ENCODE measurements at regions not wholly inside any gene's neighbourhood (a gene's known extent, or its start where the extent isn't known, plus 50 kb on each side); places are given as distances from the start of the nearest gene placed in this dataset.
"Not testable (repeated sequence)": the region's sequence is repeated elsewhere in the genome, so short reads cannot be mapped to it uniquely, and the experiment has no call there.

DNA sequence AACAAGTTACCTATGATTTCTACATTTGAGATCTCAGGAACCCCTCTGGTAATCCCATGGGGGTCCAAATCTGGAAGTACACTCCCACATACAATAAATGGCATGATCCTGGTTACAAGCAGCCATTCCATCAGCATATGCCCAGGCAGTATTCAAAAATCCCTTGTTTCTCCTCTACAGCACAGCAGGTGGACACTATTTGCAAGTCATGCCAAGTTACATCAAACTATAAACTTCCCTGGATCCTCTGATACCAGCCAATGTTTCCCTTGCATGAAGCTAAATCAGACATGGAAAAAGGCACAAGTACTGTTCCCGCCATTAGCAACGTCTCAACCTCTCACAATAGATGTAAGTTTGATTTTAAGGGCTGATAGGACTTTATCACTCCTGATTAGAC lies 134.5 kb upstream of the PRSS16 start:
- no peak for DNase-seq

DNA sequence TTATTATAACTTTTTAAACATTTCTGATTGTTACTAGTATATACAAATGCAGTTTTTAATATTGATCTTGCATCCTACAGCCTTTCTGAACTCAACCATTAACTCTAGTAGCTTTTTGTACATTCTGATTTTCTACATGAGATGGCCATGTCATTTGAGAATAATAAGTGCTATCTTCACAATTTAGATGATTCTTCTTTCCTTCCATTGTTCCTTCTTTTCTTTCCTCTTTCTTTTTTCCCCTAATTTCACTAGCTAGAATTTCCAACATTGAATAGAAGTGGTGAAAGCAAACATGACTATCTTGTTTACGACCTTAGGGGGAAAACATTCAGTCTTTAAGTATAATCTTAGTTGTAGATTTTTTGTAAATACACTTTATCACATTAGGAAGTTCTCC lies 128.2 kb upstream of the PRSS16 start:
- no peak for DNase-seq

DNA sequence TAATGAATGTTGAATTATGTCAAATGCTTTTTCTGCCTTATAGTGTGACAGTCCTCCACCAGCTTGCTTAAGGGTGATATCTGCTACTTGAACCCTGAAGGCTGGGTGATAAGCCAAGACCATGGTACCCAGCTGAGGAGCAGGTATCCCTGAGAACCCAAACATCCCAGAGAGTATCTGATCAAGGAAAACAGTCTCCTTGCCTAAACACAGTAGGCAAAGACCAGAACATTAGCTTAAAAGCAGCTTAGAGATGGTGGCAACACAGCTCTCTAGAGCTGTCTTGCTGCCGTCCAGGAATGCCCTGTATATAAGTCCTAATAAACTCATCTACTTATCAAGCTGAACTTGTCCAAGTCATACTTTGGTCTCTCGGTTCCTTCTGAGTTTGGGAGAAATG lies 127.7 kb upstream of the PRSS16 start:
- DNase-seq = no peak

DNA sequence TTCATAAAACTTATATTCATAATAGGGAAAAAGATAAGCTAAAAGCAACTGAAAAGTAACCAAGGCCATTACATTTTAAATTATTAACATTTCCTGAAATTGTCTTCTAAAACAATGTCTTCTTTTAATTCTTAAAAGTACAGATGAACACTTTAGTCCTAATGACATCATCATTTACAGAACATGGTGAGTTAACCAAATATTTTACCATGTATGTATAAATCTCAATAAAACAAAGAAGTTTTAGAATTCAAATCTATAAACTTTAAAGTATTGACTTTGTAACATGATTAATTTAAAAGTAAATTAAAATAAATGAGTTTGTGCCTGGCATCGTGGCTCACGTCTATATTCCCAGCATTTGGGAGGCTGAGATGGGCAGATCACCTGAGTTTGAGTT lies 125.9 kb upstream of the PRSS16 start:
- no peak for DNase-seq

DNA sequence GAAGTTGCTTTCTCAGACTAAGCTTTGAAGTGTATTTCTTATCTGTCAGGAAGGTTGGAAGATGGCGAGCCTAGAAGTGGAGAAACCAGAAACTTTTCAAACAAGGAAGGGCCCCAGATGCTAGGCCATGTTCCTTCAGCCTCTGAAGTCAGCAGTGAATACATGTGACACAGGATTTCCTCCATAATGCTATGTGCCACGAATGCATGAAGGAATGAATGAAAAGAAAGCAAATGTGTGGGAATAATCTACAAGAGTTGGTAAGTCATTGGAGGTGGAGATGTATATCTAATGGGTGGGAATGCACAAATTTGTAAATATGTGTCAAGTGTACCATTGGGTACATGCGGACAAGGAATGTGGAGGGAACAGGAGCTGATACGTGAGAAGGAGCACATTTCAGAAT lies 123.2 kb upstream of the PRSS16 start:
- no peak for DNase-seq

DNA sequence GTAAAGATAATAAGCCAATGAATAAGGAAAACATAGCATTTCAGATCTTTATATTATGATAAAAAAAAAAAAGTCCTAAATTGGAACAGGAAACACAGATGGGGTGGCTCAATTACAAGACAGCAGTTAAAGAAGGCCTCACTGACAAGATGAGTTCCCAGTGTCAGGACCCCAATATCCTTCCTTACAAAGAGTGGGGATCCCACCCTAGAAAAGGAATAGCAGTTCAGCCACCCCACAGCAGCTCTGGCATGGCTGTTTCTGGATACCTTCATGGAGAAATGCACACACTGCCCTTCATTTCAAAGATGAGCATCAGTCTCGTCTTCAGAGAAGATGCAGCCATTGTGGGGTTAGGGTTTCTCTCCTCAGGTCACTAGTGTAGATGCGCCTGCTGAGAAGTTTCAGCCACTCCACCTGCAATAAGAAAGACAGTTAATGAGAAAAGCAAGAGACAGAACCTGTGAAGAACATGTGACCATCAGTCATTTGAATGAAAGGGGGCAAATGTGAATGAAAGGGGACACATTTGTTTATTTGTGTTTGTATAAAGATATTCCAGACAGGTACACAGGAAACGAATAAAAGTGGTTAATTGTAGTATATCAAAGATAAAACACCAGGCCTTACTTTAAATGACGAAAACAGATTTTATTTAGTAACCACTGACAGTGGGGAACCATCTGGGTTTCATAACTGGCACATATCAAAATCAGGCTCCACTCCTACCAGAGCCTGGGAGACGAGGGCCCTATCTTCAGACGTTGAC lies 121.3 kb upstream of the PRSS16 start:
- no peak for DNase-seq

DNA sequence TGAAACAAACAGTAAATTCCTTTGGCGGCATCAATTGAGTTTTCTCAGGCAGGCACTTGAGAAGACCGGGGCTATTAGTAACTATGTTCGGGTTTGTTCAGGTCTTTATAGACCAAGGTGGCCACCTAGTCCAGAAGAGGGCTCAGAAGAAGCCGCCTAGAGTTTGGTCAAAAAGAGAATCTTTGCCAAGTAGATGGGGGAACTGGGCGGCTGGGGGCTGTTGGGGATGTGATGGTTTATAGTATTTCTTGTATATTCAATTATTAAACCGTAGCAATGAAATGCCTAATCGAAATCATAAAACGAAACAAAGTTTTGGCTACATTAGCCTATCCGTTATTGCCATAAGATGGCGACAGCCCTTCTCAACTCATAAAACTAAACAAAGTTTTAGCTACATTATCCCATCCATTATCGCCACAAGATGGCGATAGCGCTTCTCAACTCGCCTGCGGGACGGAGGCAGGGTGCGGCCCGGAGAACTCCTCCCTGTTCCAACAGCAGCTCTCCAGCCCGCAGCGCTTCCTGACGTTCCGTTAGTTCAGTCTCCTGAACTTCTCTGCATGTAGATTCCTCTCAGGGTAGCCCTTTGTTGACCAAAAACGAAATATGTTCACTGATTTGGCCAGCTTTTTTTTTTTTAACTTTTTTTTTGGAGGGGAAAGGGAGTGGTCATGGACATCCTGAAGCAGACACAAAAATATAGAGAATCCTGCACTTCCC lies 120.5 kb upstream of the PRSS16 start:
- DNase-seq = peak; percentile 75

DNA sequence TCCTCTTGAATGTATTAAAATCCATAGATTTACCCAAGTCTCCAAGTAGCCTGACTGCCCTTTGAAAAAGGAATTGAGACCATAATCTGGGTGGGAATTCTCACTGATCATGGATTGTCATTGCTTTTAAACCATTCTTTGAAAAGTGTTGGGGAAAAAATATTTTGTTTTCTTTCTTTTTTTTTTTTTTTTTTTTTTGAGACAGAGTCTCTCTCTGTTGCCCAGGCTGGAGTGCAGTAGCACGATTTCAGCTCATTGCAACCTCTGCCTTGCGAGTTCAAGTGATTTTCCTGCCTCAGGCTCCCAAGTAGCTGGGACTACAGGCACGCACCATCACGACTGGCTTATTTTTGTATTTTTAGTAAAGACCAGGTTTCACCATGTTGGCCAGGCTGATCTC lies 119.6 kb upstream of the PRSS16 start:
- DNase-seq = not testable (repeated sequence)

DNA sequence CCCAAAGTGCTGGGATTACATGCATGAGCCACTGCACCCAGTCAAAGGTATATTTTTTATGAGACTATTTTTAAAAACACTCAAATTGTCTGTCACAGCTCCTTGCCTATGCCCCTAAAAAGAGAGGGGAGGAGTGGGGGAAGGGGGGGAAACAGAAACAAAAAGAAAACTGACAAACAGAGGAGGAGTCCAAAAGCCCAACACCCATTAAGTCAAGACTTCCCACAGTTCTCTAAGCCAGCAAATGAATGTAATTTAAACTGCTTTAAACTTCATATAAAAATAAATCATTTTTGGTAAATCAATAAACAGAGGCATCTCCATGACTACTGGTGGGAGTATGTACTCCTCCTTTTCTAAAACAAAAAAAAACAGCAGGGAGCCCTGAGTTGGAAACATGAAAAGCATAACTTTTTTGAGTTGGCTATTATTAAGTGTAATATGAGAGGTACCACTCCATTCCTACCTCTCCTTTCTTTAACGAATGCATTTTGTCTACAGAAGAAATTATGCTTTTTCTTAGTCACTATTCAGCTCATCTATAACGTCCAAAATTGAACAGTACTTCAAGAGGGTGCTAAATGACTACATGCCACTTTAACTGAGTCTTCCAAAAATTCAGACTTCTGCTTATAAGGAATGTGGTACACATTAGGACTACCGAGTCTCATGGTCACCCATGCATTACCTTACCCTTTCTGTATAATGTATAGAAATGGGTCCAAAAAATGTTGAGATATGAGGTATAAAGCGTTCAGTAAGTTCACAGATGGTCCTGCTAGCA lies 119.0 kb upstream of the PRSS16 start:
- DNase-seq = no peak

DNA sequence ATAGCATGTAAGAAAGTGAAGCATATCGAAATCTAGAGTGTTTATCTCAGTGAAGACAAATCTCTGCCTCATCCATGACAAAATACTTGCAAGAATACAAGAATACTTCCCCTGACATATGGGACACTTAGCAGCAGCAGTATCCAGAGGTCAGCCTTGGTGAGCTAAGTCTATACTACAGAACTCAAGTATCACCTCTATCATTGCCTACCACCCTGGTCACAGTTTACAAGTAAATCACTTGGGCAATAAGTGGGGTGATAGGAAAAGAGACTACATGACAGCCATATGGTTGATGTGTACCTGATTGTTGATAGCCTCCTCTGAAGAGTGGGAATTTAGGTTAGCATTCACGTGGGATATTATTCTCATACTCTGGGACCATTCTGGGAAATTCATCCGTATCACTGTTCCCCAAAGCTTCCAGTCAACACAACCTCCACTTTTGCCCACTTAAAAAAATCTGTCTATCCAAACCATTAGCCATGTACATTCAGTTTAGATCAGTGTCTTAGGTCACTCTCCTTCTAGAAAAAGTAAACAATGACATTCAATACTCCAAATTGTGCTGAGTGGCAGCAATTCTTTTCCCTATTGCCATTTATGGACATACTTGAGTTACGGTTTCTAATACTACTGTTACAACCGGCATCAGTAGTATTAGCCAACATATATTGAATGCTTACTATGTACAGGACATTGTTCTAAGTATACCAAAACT lies 118.2 kb upstream of the PRSS16 start:
- no peak for DNase-seq

DNA sequence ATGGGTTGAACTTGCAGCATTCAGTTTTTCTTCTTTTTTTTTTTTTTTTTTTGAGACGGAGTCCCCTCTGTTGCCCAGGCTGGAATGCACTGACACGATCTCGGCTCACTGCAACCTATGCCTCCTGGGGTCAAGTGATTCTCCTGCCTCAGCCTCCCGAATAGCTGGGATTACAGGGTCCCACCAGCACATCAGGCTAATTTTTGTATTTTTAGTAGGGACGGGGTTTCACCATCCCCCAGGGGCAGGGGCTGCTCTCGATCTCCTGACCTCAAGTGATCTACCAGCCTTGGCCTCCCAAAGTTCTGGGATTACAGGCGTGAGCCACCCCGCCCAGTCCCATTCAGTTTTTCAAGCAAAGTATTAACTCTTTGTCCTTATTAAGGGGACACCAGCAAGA lies 117.6 kb upstream of the PRSS16 start:
- DNase-seq = no peak

DNA sequence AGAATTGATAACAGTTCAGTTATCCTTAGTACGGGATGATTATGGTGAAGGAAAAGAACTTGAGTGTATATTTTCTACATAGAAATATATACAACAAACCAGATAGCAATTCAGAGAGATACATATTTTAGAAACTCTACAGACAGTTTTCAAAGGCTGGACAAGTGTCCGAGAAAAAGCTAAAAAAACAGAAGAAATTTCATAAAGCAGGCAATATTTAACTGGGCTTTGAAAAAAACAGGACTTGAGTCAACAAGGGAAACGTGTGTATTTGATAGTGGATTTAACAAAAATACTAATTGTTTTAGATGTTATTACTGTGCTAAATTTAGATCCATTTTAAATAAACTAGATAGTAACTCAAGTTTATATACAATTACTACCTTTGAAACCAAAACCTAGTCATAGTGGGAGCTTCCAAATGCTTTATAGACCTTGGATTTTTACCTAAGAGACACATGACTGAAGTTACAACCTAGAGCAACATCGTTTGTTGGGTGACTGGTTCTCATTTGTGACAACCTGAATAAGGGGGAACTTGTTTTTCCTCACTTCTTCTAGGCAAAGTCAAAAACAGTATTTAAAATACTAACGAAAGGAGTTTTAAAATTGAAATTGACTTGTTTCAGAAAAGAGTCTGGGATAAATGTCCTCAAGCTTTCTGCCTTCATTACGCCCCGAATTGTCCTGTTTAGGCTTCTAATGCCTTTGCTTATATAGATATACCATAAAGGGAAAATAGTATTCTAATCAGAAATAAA lies 116.7 kb upstream of the PRSS16 start:
- DNase-seq = no peak

DNA sequence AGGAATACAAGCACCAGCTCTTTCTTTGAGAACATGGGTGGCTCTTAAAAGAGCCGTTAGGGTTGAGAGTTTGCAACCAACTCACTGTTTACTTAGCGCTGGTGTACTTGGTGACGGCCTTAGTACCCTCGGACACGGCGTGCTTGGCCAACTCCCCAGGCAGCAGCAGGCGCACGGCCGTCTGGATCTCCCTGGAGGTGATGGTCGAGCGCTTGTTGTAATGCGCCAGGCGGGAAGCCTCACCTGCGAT lies 115.3 kb upstream of the PRSS16 start:
- not testable (repeated sequence) for DNase-seq

DNA sequence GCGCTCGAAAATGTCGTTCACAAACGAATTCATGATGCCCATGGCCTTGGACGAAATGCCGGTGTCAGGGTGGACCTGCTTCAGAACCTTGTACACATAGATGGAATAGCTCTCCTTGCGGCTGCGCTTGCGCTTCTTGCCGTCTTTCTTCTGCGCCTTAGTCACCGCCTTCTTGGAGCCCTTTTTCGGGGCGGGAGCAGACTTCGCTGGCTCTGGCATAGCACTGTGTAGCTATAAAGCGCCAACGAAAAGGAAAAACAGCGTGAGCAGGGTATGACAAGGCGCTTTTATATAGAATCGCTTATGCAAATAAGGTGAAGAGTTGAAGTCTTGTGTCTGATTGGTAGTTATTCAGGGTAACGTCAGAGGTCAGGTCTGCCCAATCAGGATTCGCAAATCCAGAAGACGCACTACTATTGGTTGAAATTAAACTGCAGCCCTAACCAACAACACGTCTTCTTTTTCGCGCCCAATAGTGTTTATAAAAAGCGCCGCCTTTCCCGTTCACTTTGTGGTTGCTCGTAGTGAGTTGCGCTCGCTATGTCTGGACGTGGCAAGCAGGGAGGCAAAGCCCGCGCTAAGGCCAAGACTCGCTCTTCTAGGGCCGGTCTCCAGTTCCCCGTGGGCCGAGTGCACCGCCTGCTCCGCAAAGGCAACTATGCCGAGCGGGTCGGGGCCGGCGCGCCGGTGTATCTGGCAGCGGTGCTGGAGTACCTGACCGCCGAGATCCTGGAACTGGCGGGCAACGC lies 114.8 kb upstream of the PRSS16 start:
- peak; percentile 77 for DNase-seq

DNA sequence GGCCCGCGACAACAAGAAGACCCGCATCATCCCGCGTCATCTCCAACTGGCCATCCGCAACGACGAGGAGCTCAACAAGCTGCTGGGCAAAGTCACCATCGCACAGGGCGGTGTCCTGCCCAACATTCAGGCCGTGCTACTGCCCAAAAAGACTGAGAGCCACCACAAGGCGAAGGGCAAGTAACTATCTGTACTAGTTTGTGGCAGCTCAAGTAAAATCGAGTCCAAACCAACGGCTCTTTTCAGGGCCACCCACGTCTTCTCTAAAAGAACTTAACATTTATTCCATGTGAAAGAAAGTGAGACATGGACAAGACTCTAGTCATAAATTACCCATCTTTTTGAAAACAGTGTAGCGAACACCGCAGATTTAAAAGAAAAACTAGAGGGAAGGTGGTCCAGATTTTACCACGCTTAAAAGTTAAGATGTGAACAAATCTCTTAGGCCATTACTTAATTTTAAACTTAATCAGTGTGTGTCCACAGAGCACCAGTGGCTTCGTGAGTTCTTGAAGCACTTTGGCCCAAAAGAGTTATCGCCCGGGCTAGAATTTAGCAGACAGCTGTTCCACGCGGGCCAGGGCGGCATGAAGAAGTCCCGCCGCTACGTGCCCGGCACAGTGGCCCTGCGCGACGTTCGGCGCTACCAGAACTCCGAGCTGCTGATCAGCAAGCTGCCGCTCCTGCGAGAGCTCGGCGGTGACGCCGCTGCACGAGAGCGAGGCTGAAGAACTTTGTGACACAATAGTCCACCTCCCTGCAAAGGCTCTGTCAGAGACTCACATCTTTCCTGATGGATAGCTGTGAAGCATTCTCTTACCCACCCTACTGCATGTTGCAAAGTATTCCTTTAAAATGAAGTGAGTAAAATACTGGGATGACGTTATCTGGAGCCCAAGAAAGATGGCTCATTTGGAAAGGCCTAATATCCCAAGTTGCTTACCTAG lies 113.9 kb upstream of the PRSS16 start:
- peak; percentile 64 for DNase-seq

DNA sequence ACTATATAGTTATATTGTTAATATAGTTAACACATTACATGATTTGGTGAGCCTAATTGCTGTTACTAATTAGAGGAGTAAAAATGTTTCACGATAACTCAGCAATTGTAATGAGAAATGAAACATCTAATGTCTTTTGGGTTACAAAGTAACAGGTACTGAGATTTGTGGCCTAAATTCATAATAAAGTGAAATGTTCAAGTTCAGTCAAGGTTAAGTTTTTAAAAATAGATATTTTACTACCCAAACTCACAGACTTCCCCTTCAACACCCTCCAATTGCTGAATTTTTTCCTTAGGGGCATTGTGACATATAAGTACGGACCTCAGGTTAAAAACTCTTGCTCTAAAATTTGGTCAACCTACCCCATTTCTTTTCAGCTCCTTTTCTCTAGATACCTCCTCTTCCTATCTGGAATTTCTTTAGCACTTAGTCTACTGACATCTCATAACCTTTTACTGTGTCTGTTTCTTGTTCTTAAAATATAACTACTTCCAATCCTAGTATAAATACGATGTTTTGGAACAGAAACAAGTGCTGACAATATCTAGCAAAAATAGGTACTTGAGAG lies 112.3 kb upstream of the PRSS16 start:
- DNase-seq = no peak

DNA sequence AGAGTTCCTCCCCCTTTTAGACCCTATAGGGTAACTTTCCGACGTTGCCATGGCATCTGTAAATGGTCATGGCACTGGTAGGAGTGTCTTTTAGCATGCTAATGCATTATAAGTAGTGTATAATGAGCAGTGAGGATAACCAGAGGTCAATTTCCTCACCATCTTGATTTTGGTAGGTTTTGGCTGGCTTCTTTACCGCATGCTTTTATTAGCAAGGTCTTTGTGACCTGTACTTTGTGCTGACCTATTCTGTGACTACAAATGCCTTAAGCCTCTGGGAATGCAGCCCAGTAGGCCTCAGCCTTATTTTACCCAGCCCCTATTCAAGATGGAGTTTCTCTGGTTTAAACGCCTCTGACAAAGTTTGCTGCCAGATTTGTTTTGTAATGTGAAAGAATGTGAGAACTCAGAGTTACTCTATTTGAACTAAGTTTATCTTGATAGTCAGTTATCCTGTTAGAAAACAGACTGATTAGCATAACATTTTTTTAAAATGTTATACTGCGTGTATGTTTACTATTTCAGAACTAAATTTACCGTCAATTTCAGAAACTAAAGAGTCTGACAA lies 111.3 kb upstream of the PRSS16 start:
- DNase-seq = no peak

DNA sequence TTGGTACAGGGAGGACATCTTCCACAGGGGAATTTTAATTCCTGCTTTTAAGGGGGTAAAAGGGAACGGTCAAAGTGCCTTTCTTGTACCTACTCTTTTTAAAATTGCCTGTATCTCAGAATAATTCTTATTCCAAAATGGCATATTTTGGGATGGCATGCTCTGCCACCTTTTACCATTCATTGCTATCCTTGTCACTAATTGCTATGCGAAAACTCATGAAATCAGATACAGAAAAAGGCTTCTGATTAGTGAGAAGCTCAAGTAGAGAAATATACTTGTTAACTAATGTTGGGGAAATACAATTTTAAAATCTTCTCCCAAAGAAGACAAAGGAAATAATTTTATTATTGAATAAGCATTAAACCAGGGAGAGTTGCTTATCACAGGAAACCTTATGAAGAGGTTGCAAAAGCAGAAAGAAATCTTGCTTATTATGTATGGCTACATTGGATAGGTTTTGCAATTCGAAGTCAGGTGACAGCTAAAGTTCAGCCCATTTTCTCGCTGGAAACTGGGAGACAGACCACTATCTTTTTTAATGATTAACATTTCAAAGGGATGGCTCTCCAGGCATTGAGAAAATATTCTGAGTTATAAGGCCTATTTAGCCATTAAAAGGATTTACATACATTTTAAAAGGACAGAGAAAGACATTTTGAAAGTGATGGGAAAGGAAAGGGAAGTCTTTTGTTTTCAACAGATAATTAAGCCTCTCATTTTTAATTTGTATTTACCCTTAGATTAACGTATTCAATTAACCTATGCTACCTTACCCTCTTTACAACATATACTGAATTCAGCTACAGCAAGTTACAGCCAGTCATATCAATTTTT lies 110.3 kb upstream of the PRSS16 start:
- DNase-seq = no peak

DNA sequence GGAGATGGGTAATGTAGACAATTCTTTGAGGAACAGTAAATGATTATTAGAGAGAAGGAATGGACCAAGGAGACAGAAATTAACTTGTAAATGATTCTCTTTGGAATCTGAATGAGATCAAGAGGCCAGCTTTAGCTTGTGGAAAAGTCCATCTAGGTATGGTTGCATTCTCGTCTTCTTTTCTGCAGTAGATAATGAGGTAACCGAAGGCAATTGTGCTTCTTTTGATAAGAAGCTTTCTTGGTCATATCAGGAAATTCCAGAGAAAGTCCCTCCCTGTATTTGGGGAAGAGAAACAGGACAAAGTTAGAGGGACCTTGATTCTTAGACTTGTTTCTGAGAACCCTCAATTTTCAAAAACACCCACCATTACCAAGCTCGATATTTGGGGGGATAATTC lies 109.1 kb upstream of the PRSS16 start:
- DNase-seq = no peak
